IMR-90 (cell line): ENCODE measurements at regions not wholly inside any gene's neighbourhood (a gene's known extent, or its start where the extent isn't known, plus 50 kb on each side); places are given as distances from the start of the nearest gene placed in this dataset.

Experiments
- ATAC-seq: fragments of 200-7000 bp; cut with Tn5 transposase; 2 replicates; pipeline ENCODE4 v1.9.1; 2020; ENCODE audit warnings: low read depth, mild to moderate bottlenecking, moderate library complexity
- BruUV-seq: library from RNA; stranded (reverse); fragments of 400-500 nt; replicated peaks from 2 replicates; lab custom pipeline; 2021; lab: Mats Ljungman, UMichigan
- CTCF ChIA-PET: fragments of 300-600 bp; formaldehyde crosslinking; extraction: SDS; loops from one replicate; lab custom pipeline; 2021; ENCODE audit warnings: antibody characterized with exemption; lab: Yijun Ruan, JAX
- POLR2A ChIA-PET: fragments of 300-600 bp; sonication (Branson Sonifier 250); formaldehyde crosslinking; loops from one replicate; lab custom pipeline; 2022; ENCODE audit warnings: antibody characterized with exemption; ENCODE audit not compliant: unreplicated experiment; lab: Charles Lee
- DNase-seq: peaks from one replicate; pipeline ENCODE4 v3.0.0; 2013
- H2AFZ ChIP-seq: replicated peaks from 2 replicates; pipeline ENCODE3; 2013; ENCODE audit warnings: low read length, mild to moderate bottlenecking; ENCODE audit not compliant: poor library complexity
- H2AK5ac ChIP-seq: 2 replicates; pipeline ENCODE4 v1.6.1; 2013; ENCODE audit warnings: low read depth, low read length, inconsistent platforms
- H2AK9ac ChIP-seq: replicated peaks from 2 replicates; pipeline ENCODE3; 2013; ENCODE audit warnings: mild to moderate bottlenecking, low read depth, low read length, moderate library complexity; ENCODE audit not compliant: poor library complexity
- H2BK120ac ChIP-seq: 2 replicates; pipeline ENCODE4 v1.6.1; 2013; ENCODE audit warnings: low read depth, low read length, inconsistent platforms
- H2BK15ac ChIP-seq: 3 replicates; pipeline ENCODE4 v1.6.1; 2013; ENCODE audit warnings: low read depth, low read length, inconsistent platforms
- H2BK20ac ChIP-seq: 2 replicates; pipeline ENCODE4 v1.6.1; 2013; ENCODE audit warnings: low read depth, mild to moderate bottlenecking, inconsistent platforms, low read length, moderate library complexity
- H2BK5ac ChIP-seq: 2 replicates; pipeline ENCODE4 v1.6.1; 2013; ENCODE audit warnings: mild to moderate bottlenecking, low read depth, low read length, inconsistent platforms; ENCODE audit not compliant: poor library complexity, severe bottlenecking
- H3K14ac ChIP-seq: replicated peaks from 2 replicates; pipeline ENCODE4 v1.6.1; 2013; ENCODE audit warnings: low read depth, low read length, inconsistent platforms
- H3K18ac ChIP-seq: 2 replicates; pipeline ENCODE4 v1.6.1; 2013; ENCODE audit warnings: low read depth, low read length, control low read depth
- H3K23ac ChIP-seq: 2 replicates; pipeline ENCODE4 v1.6.1; 2013; ENCODE audit warnings: low read depth, low read length, inconsistent platforms
- H3K27ac ChIP-seq: 2 replicates; pipeline ENCODE4 v1.5.1; 2013; ENCODE audit warnings: mild to moderate bottlenecking, control low read depth, low read length; ENCODE audit not compliant: insufficient read depth
- H3K27me3 ChIP-seq: 2 replicates; pipeline ENCODE4 v1.6.1; 2013; ENCODE audit warnings: low read length; ENCODE audit not compliant: control insufficient read depth, insufficient read depth
- H3K36me3 ChIP-seq: 2 replicates; pipeline ENCODE4 v1.6.1; 2013; ENCODE audit warnings: low read length, mixed read lengths; ENCODE audit not compliant: control insufficient read depth, insufficient read depth
- H3K4ac ChIP-seq: 2 replicates; pipeline ENCODE4 v1.6.1; 2013; ENCODE audit warnings: low read depth, low read length, inconsistent platforms
- H3K4me1 ChIP-seq: 2 replicates; pipeline ENCODE4 v1.6.1; 2013; ENCODE audit warnings: low read length, mixed read lengths; ENCODE audit not compliant: control insufficient read depth, insufficient read depth
- H3K4me2 ChIP-seq: 2 replicates; pipeline ENCODE4 v1.6.1; 2013; ENCODE audit warnings: low read depth, mild to moderate bottlenecking, control low read depth, low read length, moderate library complexity
- H3K4me3 ChIP-seq: 2 replicates; pipeline ENCODE4 v1.5.1; 2013; ENCODE audit warnings: low read depth, mild to moderate bottlenecking, control low read depth, low read length, moderate library complexity; ENCODE audit not compliant: insufficient read depth
- H3K56ac ChIP-seq: 2 replicates; pipeline ENCODE4 v1.6.1; 2013; ENCODE audit warnings: low read length, inconsistent platforms; ENCODE audit not compliant: insufficient read depth; ENCODE audit errors: extremely low read depth
- H3K79me1 ChIP-seq, 2 experiments: 2 replicates each; pipeline ENCODE4 v1.6.1; 2013; ENCODE audit warnings: low read length in 2 of 2, inconsistent platforms in 1 of 2, low read depth in 1 of 2
- H3K9ac ChIP-seq: 2 replicates; pipeline ENCODE4 v1.6.1; 2013; ENCODE audit warnings: low read depth, low read length, control low read depth
- H3K9me1 ChIP-seq: 2 replicates; pipeline ENCODE4 v1.6.1; 2013; ENCODE audit warnings: low read length, inconsistent platforms; ENCODE audit not compliant: insufficient read depth
- H3K9me3 ChIP-seq: 2 replicates; pipeline ENCODE4 v1.6.1; 2013; ENCODE audit warnings: low read length; ENCODE audit not compliant: control insufficient read depth, insufficient read depth
- H4K20me1 ChIP-seq: 2 replicates; pipeline ENCODE4 v1.6.1; 2013; ENCODE audit warnings: low read length, inconsistent platforms; ENCODE audit not compliant: insufficient read depth
- H4K5ac ChIP-seq: 2 replicates; pipeline ENCODE4 v1.6.1; 2013; ENCODE audit warnings: mild to moderate bottlenecking, low read depth, low read length, control low read depth
- H4K8ac ChIP-seq, 2 experiments: 2 replicates each; pipeline ENCODE4 v1.6.1; 2013; ENCODE audit warnings: low read depth in 2 of 2, low read length in 2 of 2, control low read depth in 1 of 2, inconsistent platforms in 1 of 2
- H4K91ac ChIP-seq: 2 replicates; pipeline ENCODE4 v1.6.1; 2013; ENCODE audit warnings: low read depth, low read length, inconsistent platforms; ENCODE audit not compliant: insufficient read depth
- BHLHE40 ChIP-seq: fragments of 150-350 bp; IDR thresholded peaks from 2 replicates; pipeline ENCODE4 v1.6.1; 2016; ENCODE audit warnings: mild to moderate bottlenecking, low read depth, low read length
- CEBPB ChIP-seq: IDR thresholded peaks from 2 replicates; pipeline ENCODE4 v1.6.1; 2012; ENCODE audit warnings: low read depth, low read length, improper control_type of control experiment
- CHD1 ChIP-seq: IDR thresholded peaks from 2 replicates; pipeline ENCODE4 v1.6.1; 2012; ENCODE audit warnings: low read depth, low read length, improper control_type of control experiment
- CTCF ChIP-seq: conservative IDR thresholded peaks from 2 replicates; pipeline ENCODE4 v1.5.1; 2012; ENCODE audit warnings: mild to moderate bottlenecking, low read depth, low read length, improper control_type of control experiment
- ELK1 ChIP-seq: fragments of 150-350 bp; IDR thresholded peaks from 2 replicates; pipeline ENCODE4 v1.6.1; 2016; ENCODE audit warnings: low read depth, mild to moderate bottlenecking, low read length, moderate library complexity, borderline replicate concordance
- MAFK ChIP-seq: IDR thresholded peaks from 2 replicates; pipeline ENCODE4 v1.6.1; 2012; ENCODE audit warnings: low read depth, low read length, improper control_type of control experiment
- NFE2L2 ChIP-seq: fragments of 150-350 bp; IDR thresholded peaks from 2 replicates; pipeline ENCODE4 v1.6.1; 2016; ENCODE audit warnings: low read depth, mild to moderate bottlenecking, low read length
- POLR2A ChIP-seq: IDR thresholded peaks from 2 replicates; pipeline ENCODE4 v1.6.1; 2012; ENCODE audit warnings: mild to moderate bottlenecking, low read depth, low read length
- RAD21 ChIP-seq: IDR thresholded peaks from 2 replicates; pipeline ENCODE4 v1.6.1; 2012; ENCODE audit warnings: low read length, improper control_type of control experiment
- RCOR1 ChIP-seq: IDR thresholded peaks from 2 replicates; pipeline ENCODE4 v1.6.1; 2012; ENCODE audit warnings: mild to moderate bottlenecking, low read length, improper control_type of control experiment; ENCODE audit not compliant: insufficient replicate concordance
- RFX5 ChIP-seq: IDR thresholded peaks from 2 replicates; pipeline ENCODE4 v1.8.0; 2012; ENCODE audit warnings: low read depth, mild to moderate bottlenecking, low read length, moderate library complexity
- WGBS, 2 experiments: methylation state at CpG; one replicate each; pipeline versions ENCODE4 v1.1.5 to v1.1.7; 2013; ENCODE audit warnings: missing lambda C conversion rate in 2 of 2; ENCODE audit not compliant: insufficient read length in 1 of 2; ENCODE audit errors: extremely low coverage in 2 of 2; 5-methylcytosine and 5-hydroxymethylcytosine counted together
- dilution Hi-C: fragments of 300-500 bp; cut with HindIII; formaldehyde crosslinking; loops from one replicate; pipeline ENCODE4 v1.14.3; 2018; ENCODE audit warnings: low sequenced_read_pairs; ENCODE audit not compliant: unreplicated experiment
- in situ Hi-C: fragments of 300-500 bp; cut with MboI; formaldehyde crosslinking; loops from 3 replicates; pipeline ENCODE4 v1.14.3; 2019; ENCODE audit warnings: low sequenced_read_pairs, inconsistent platforms, mixed read lengths
- intact Hi-C: fragments of 100-400 bp; cut with micrococcal nuclease; formaldehyde crosslinking; loops from 2 replicates; pipeline ENCODE4 v1.10.0; 2022
- TF ChIP-seq, protein P1 (sequence below): fragments of 150-350 bp; IDR thresholded peaks from 2 replicates; pipeline ENCODE4 v1.6.1; 2017; ENCODE audit warnings: mild to moderate bottlenecking, antibody characterized with exemption, low read length, low read depth

GRCh38 chr2:121014876-121015275, 270.1 kb downstream of the TFCP2L1 start:
- H4K5ac ChIP-seq: no peak overlapping the region
- H3K9me3 ChIP-seq: peaks cover 5% of the 10 kb centered on the region
- no peaks in the 10 kb centered on the region for H4K20me1 ChIP-seq
- H3K9ac ChIP-seq: no peak overlapping the region
- no peaks in the 10 kb centered on the region for H3K9me1 ChIP-seq
- H3K79me1 ChIP-seq: no peaks in the 10 kb centered on the region
- H3K4me1 ChIP-seq: no peaks in the 10 kb centered on the region
- no peak overlapping the region for H3K18ac ChIP-seq
- ChIA-PET CTCF (no interaction called here), POLR2A (no interaction called here)
- in situ Hi-C loops: no loop called here
- WGBS, 2 experiments: no CpG with 5 or more reads among the region's 3 CpGs
- no peak overlapping the region for H2BK120ac ChIP-seq
- H4K91ac ChIP-seq: no peak overlapping the region
- no peak overlapping the region for H2AK5ac ChIP-seq
- TF ChIP-seq ELK1 (no peak), CHD1 (no peak), POLR2A (no peak), CEBPB (no peak), MAFK (no peak), RFX5 (no peak), RAD21 (no peak), CTCF (no peak), RCOR1 (no peak), NFE2L2 (no peak), BHLHE40 (no peak)
- TF ChIP-seq, protein P1, sequence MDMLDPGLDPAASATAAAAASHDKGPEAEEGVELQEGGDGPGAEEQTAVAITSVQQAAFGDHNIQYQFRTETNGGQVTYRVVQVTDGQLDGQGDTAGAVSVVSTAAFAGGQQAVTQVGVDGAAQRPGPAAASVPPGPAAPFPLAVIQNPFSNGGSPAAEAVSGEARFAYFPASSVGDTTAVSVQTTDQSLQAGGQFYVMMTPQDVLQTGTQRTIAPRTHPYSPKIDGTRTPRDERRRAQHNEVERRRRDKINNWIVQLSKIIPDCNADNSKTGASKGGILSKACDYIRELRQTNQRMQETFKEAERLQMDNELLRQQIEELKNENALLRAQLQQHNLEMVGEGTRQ: no peak
- H3K23ac ChIP-seq: no peak overlapping the region
- BruUV-seq: no TSS peak
- dilution Hi-C loops: no loop called here
- ATAC-seq (no peak), DNase-seq (no peak)
- peaks cover 13% of the 10 kb centered on the region for H3K27me3 ChIP-seq
- H2AFZ ChIP-seq: no peak overlapping the region
- no peak overlapping the region for H2BK20ac ChIP-seq
- intact Hi-C loops: no loop called here
- no peak overlapping the region for H2AK9ac ChIP-seq
- H3K14ac ChIP-seq: no peak overlapping the region
- H3K36me3 ChIP-seq: no peaks in the 10 kb centered on the region
- no peak overlapping the region for H3K27ac ChIP-seq
- H3K4me3 ChIP-seq: no peak overlapping the region
- no peak overlapping the region for H3K4me2 ChIP-seq
- no peak overlapping the region for H3K4ac ChIP-seq
- H3K56ac ChIP-seq: no peak overlapping the region
- no peak overlapping the region for H2BK5ac ChIP-seq
- H2BK15ac ChIP-seq: no peak overlapping the region
- no peak overlapping the region for H4K8ac ChIP-seq
